H9 (cell line): ENCODE measurements at regions not wholly inside any gene's neighbourhood (a gene's known extent, or its start where the extent isn't known, plus 50 kb on each side); places are given as distances from the start of the nearest gene placed in this dataset.

Experiments
- DNase-seq: peaks from one replicate; pipeline ENCODE4 v3.0.0-alpha.2; 2017
- H2AFZ ChIP-seq: one replicate; pipeline ENCODE4 v1.6.1; 2013; ENCODE audit warnings: mild to moderate bottlenecking, low read length, control low read depth, moderate library complexity
- H2AK5ac ChIP-seq: 2 replicates; pipeline ENCODE4 v1.6.1; 2013; ENCODE audit warnings: low read length, control low read depth, mixed read lengths; ENCODE audit not compliant: insufficient read length
- H2BK120ac ChIP-seq: one replicate; pipeline ENCODE4 v1.6.1; 2013; ENCODE audit warnings: low read depth, mild to moderate bottlenecking, low read length, control low read depth, inconsistent platforms; ENCODE audit not compliant: poor library complexity, severe bottlenecking
- H2BK12ac ChIP-seq: 2 replicates; pipeline ENCODE4 v1.6.1; 2013; ENCODE audit warnings: low read length, control low read depth, mixed read lengths, low read depth; ENCODE audit not compliant: insufficient read length
- H2BK15ac ChIP-seq: 2 replicates; pipeline ENCODE4 v1.6.1; 2013; ENCODE audit warnings: low read depth, low read length, control low read depth
- H2BK20ac ChIP-seq: one replicate; pipeline ENCODE4 v1.6.1; 2013; ENCODE audit warnings: low read depth, mild to moderate bottlenecking, low read length, control low read depth, inconsistent platforms; ENCODE audit not compliant: poor library complexity, severe bottlenecking
- H2BK5ac ChIP-seq: 2 replicates; pipeline ENCODE4 v1.6.1; 2013; ENCODE audit warnings: low read length, control low read depth, mixed read lengths; ENCODE audit not compliant: insufficient read length
- H3K14ac ChIP-seq: 2 replicates; pipeline ENCODE4 v1.6.1; 2013; ENCODE audit warnings: low read length, control low read depth; ENCODE audit not compliant: insufficient read depth
- H3K18ac ChIP-seq: 2 replicates; pipeline ENCODE4 v1.6.1; 2013; ENCODE audit warnings: low read depth, mild to moderate bottlenecking, mixed read lengths, low read length, control low read depth; ENCODE audit not compliant: insufficient read length
- H3K23ac ChIP-seq: 2 replicates; pipeline ENCODE4 v1.6.1; 2013; ENCODE audit warnings: low read length, control low read depth, mixed read lengths, low read depth; ENCODE audit not compliant: insufficient read length
- H3K23me2 ChIP-seq: 2 replicates; pipeline ENCODE4 v1.6.1; 2013; ENCODE audit warnings: low read depth, mild to moderate bottlenecking, mixed read lengths, low read length, control low read depth; ENCODE audit not compliant: insufficient read length, poor library complexity, severe bottlenecking
- H3K27ac ChIP-seq: 2 replicates; pipeline ENCODE4 v1.5.1; 2013; ENCODE audit warnings: low read length, control low read depth, mixed read lengths, low read depth; ENCODE audit not compliant: insufficient read length
- H3K27me3 ChIP-seq: 2 replicates; pipeline ENCODE4 v1.6.1; 2013; ENCODE audit warnings: low read length, control low read depth, inconsistent platforms; ENCODE audit not compliant: insufficient read depth
- H3K4ac ChIP-seq: 2 replicates; pipeline ENCODE4 v1.6.1; 2013; ENCODE audit warnings: low read depth, mild to moderate bottlenecking, control low read depth, inconsistent platforms, low read length, moderate library complexity
- H3K4me1 ChIP-seq: 2 replicates; pipeline ENCODE4 v1.6.1; 2013; ENCODE audit warnings: low read length, control low read depth, inconsistent platforms; ENCODE audit not compliant: insufficient read depth
- H3K4me2 ChIP-seq: 2 replicates; pipeline ENCODE4 v1.6.1; 2013; ENCODE audit warnings: low read length, control low read depth, mixed read lengths; ENCODE audit not compliant: insufficient read length, insufficient read depth
- H3K56ac ChIP-seq: 2 replicates; pipeline ENCODE4 v1.6.1; 2013; ENCODE audit warnings: low read depth, mild to moderate bottlenecking, mixed read lengths, low read length, control low read depth; ENCODE audit not compliant: insufficient read length
- H3K79me1 ChIP-seq: 2 replicates; pipeline ENCODE4 v1.6.1; 2013; ENCODE audit warnings: low read depth, mild to moderate bottlenecking, moderate library complexity, low read length, control low read depth, inconsistent platforms; ENCODE audit not compliant: insufficient read depth, poor library complexity, severe bottlenecking
- H3K79me2 ChIP-seq: 2 replicates; pipeline ENCODE4 v1.6.1; 2013; ENCODE audit warnings: low read length, control low read depth, inconsistent platforms; ENCODE audit not compliant: insufficient read depth
- H3K9ac ChIP-seq: 2 replicates; pipeline ENCODE4 v1.6.1; 2013; ENCODE audit warnings: low read length, control low read depth, mixed read lengths; ENCODE audit not compliant: insufficient read length; ENCODE audit errors: extremely low read depth
- H3K9me3 ChIP-seq: one replicate; pipeline ENCODE4 v1.6.1; 2013; ENCODE audit warnings: low read depth, low read length, inconsistent platforms; ENCODE audit not compliant: control insufficient read depth
- H3T11ph ChIP-seq: one replicate; pipeline ENCODE4 v1.6.1; 2013; ENCODE audit warnings: mild to moderate bottlenecking, low read length, control low read depth, inconsistent platforms
- H4K20me1 ChIP-seq: one replicate; pipeline ENCODE4 v1.6.1; 2013; ENCODE audit not compliant: control insufficient read depth, insufficient read length, insufficient read depth
- H4K5ac ChIP-seq: 2 replicates; pipeline ENCODE4 v1.6.1; 2013; ENCODE audit warnings: low read depth, mild to moderate bottlenecking, mixed read lengths, low read length, control low read depth; ENCODE audit not compliant: insufficient read length
- H4K8ac ChIP-seq: replicated peaks from 2 replicates; pipeline ENCODE4 v1.6.1; 2013; ENCODE audit warnings: low read length, control low read depth, mixed read lengths, low read depth; ENCODE audit not compliant: insufficient read length
- H4K91ac ChIP-seq: 2 replicates; pipeline ENCODE4 v1.6.1; 2013; ENCODE audit warnings: low read depth, mild to moderate bottlenecking, moderate library complexity, mixed read lengths, low read length, control low read depth; ENCODE audit not compliant: insufficient read length
- H3K27ac Mint-ChIP-seq, 3 experiments: 2 replicates in 2 of 3; 3 replicates in 1 of 3; pipeline ENCODE4 v1.8.0; 2020 to 2021; ENCODE audit warnings: mixed read lengths in 3 of 3, mild to moderate bottlenecking in 1 of 3, moderate library complexity in 1 of 3
- H3K27me3 Mint-ChIP-seq: 2 replicates; pipeline ENCODE4 v1.8.0; 2021; ENCODE audit warnings: low read depth, mild to moderate bottlenecking, moderate library complexity, mixed read lengths
- H3K36me3 Mint-ChIP-seq, 3 experiments: 2 replicates in 2 of 3; 3 replicates in 1 of 3; pipeline ENCODE4 v1.8.0; 2020 to 2021; ENCODE audit warnings: low read depth in 3 of 3, mixed read lengths in 3 of 3; ENCODE audit not compliant: insufficient read depth in 1 of 3
- H3K4me1 Mint-ChIP-seq, 2 experiments: 2 replicates each; pipeline ENCODE4 v1.8.0; 2020; ENCODE audit warnings: mixed read lengths in 2 of 2
- H3K4me3 Mint-ChIP-seq, 2 experiments: 2 replicates in 1 of 2; 3 replicates in 1 of 2; pipeline ENCODE4 v1.8.0; 2020 to 2021; ENCODE audit warnings: mild to moderate bottlenecking in 2 of 2, mixed read lengths in 2 of 2, moderate library complexity in 1 of 2
- H3K9me3 Mint-ChIP-seq, 2 experiments: 2 replicates in 1 of 2; 3 replicates in 1 of 2; pipeline ENCODE4 v1.8.0; 2020; ENCODE audit warnings: mild to moderate bottlenecking in 2 of 2, mixed read lengths in 2 of 2, moderate library complexity in 1 of 2
- WGBS: extraction: QIAGEN DNeasy Blood & Tissue Kit; methylation state at CpG from one replicate; pipeline ENCODE4 v1.1.7; 2013; ENCODE audit warnings: missing lambda C conversion rate, low lambda C conversion rate, mixed read lengths; ENCODE audit not compliant: insufficient read length; ENCODE audit errors: extremely low coverage; 5-methylcytosine and 5-hydroxymethylcytosine counted together
- TF ChIP-seq, protein P1 (sequence below): fragments of 200-600 bp; sonication (generic); conservative IDR thresholded peaks from 3 replicates; pipeline ENCODE4 v1.8.0; 2021; ENCODE audit warnings: antibody characterized with exemption, mild to moderate bottlenecking

DNA sequence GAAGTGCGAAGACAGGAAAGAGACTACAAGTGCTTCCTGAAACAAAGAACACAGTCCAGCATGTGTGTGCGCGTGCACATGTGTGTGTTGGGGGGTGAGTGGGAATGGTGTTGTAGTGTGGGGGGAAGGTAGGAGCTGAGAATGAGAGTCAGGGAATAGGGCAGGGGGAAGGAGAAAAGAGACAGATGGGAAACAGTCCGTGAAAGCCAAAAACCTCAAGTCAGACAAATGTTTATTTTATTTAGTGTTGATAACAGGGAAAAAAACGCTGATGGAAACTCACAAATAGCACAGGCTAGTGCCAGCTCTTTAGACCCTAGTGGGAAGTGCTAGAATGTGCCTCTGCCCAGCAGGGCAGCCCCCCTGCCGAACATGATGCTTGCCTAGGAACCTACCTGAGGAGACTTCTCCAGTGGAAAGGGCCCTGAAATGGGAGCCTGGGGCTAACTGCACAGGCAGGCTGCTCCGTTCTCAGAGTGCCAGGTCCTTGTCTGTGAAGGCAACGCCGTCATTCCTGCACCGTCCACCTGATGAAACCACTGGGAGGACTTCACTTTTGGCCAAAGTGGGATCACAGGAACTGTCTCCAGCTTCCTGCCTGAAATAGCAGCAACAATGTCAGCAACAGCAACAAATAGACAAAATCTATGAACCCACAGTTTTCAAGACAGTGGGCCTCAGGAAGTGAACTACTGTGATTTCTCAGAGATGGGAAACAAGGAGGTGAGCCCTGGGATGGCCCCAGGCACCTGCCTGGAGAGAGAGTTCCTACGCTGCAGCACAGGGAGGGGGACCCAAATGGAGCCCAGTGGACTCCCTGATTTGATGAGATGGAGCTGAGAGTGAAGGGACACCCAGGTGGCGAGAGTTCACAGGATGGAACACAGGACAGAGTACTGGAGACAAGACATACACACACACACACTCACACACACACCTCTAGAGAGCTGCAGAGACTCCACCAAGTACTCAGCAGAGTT is 379.7 kb downstream of the RPS24 start:
- H3K9me3 Mint-ChIP-seq, result no peaks in the 10 kb centered on the region
- Histone ChIP-seq H3K4ac (no peak overlapping the region), H3K79me2 (no peaks in the 10 kb centered on the region), H3K27me3 (no peaks in the 10 kb centered on the region), H2BK5ac (no peak overlapping the region), H4K91ac (no peak overlapping the region), H3K56ac (no peak overlapping the region), H2BK15ac (no peak overlapping the region), H4K8ac (no peak overlapping the region), H3K9me3 (no peaks in the 10 kb centered on the region), H3K23me2 (no peaks in the 10 kb centered on the region), H2BK12ac (no peak overlapping the region), H3K4me1 (peaks cover 5% of the 10 kb centered on the region), H2BK120ac (no peak overlapping the region), H3K79me1 (no peaks in the 10 kb centered on the region), H3K23ac (no peak overlapping the region), H2AK5ac (no peak overlapping the region), H4K5ac (no peak overlapping the region), H3K4me2 (no peak overlapping the region), H3K14ac (no peak overlapping the region), H4K20me1 (no peaks in the 10 kb centered on the region), H2AFZ (no peak overlapping the region), H2BK20ac (no peak overlapping the region), H3K18ac (no peak overlapping the region), H3K27ac (no peak overlapping the region), H3K9ac (no peak overlapping the region), H3T11ph (no peak overlapping the region)
- peaks cover 9% of the 10 kb centered on the region for H3K27me3 Mint-ChIP-seq
- H3K27ac Mint-ChIP-seq, result no peak overlapping the region; a peak in 1 of 7 replicates
- TF ChIP-seq, protein P1, sequence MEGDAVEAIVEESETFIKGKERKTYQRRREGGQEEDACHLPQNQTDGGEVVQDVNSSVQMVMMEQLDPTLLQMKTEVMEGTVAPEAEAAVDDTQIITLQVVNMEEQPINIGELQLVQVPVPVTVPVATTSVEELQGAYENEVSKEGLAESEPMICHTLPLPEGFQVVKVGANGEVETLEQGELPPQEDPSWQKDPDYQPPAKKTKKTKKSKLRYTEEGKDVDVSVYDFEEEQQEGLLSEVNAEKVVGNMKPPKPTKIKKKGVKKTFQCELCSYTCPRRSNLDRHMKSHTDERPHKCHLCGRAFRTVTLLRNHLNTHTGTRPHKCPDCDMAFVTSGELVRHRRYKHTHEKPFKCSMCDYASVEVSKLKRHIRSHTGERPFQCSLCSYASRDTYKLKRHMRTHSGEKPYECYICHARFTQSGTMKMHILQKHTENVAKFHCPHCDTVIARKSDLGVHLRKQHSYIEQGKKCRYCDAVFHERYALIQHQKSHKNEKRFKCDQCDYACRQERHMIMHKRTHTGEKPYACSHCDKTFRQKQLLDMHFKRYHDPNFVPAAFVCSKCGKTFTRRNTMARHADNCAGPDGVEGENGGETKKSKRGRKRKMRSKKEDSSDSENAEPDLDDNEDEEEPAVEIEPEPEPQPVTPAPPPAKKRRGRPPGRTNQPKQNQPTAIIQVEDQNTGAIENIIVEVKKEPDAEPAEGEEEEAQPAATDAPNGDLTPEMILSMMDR, result no peak
- H3K4me3 Mint-ChIP-seq, result no peak overlapping the region; a peak in 1 of 5 replicates
- H3K4me1 Mint-ChIP-seq, result peaks cover 30 to 32% of the 10 kb centered on the region in 2 experiments
- peak; percentile 22 for DNase-seq
- no CpG with 5 or more reads among the region's 12 CpGs for WGBS
- no peaks in the 10 kb centered on the region for H3K36me3 Mint-ChIP-seq
